Loucy (cell line): ENCODE measurements at regions not wholly inside any gene's neighbourhood (a gene's known extent, or its start where the extent isn't known, plus 50 kb on each side); places are given as distances from the start of the nearest gene placed in this dataset.

ENCODE experiments used
- H2AFZ ChIP-seq: fragments of 200-600 bp; sonication (generic); 2 replicates; pipeline ENCODE4 v1.6.0; 2016; ENCODE audit warnings: antibody characterized with exemption, mild to moderate bottlenecking, low read length, moderate library complexity
- H3F3A ChIP-seq: fragments of 200-600 bp; 2 replicates; pipeline ENCODE4 v1.6.0; 2016; ENCODE audit warnings: antibody characterized with exemption, low read depth, mild to moderate bottlenecking
- H3K27me3 ChIP-seq: fragments of 200-600 bp; sonication (generic); 2 replicates; pipeline ENCODE4 v1.6.1; 2014; ENCODE audit warnings: low read length, mild to moderate bottlenecking; ENCODE audit not compliant: insufficient read depth, poor library complexity, severe bottlenecking
- H3K36me3 ChIP-seq: fragments of 200-600 bp; sonication (generic); 2 replicates; pipeline ENCODE4 v1.6.1; 2016; ENCODE audit warnings: low read length; ENCODE audit not compliant: insufficient read depth
- H3K4me1 ChIP-seq: fragments of 200-600 bp; sonication (generic); 2 replicates; pipeline ENCODE4 v1.5.1; 2014; ENCODE audit warnings: low read length, mild to moderate bottlenecking; ENCODE audit not compliant: insufficient read depth, poor library complexity, severe bottlenecking
- H3K4me2 ChIP-seq: fragments of 200-600 bp; sonication (generic); 2 replicates; pipeline ENCODE4 v1.6.0; 2014; ENCODE audit warnings: antibody characterized with exemption, low read length, low read depth, mild to moderate bottlenecking; ENCODE audit not compliant: poor library complexity, severe bottlenecking
- H3K4me3 ChIP-seq: fragments of 200-600 bp; sonication (generic); 2 replicates; pipeline ENCODE4 v1.5.1; 2014; ENCODE audit warnings: low read length, mild to moderate bottlenecking, mixed read lengths; ENCODE audit not compliant: poor library complexity, severe bottlenecking
- H3K79me2 ChIP-seq: fragments of 200-600 bp; sonication (generic); 2 replicates; pipeline ENCODE4 v1.6.1; 2014; ENCODE audit warnings: low read length; ENCODE audit not compliant: insufficient read depth
- H3K9ac ChIP-seq: fragments of 200-600 bp; sonication (generic); 2 replicates; pipeline ENCODE4 v1.6.0; 2014; ENCODE audit warnings: mild to moderate bottlenecking, low read depth, low read length, moderate library complexity; ENCODE audit not compliant: poor library complexity, severe bottlenecking
- H3K9me2 ChIP-seq: fragments of 200-600 bp; sonication (generic); replicated peaks from 2 replicates; pipeline ENCODE4 v1.6.1; 2016; ENCODE audit warnings: low read depth, low read length, mixed read lengths
- H3K9me3 ChIP-seq: fragments of 200-600 bp; sonication (generic); 2 replicates; pipeline ENCODE4 v1.6.1; 2014; ENCODE audit warnings: mild to moderate bottlenecking, antibody characterized with exemption, low read length, low read depth; ENCODE audit not compliant: insufficient read depth
- H4K20me1 ChIP-seq: fragments of 200-600 bp; sonication (generic); 2 replicates; pipeline ENCODE4 v1.6.0; 2014; ENCODE audit warnings: antibody characterized with exemption, low read length, mild to moderate bottlenecking; ENCODE audit not compliant: insufficient read depth, poor library complexity, severe bottlenecking
- CTCF ChIP-seq: fragments of 200-600 bp; sonication (generic); conservative IDR thresholded peaks from 2 replicates; pipeline ENCODE4 v1.5.1; 2014; ENCODE audit warnings: mild to moderate bottlenecking, antibody characterized with exemption, low read length
- EZH2phosphoT487 ChIP-seq: fragments of 200-600 bp; IDR thresholded peaks from 2 replicates; pipeline ENCODE4 v1.6.1; 2018; ENCODE audit warnings: antibody characterized with exemption, mild to moderate bottlenecking, moderate library complexity, borderline replicate concordance

GRCh38 chr13:74904556-74904955 is 577.4 kb downstream of the TBC1D4 start:
- no peaks in the 10 kb centered on the region for H3K4me1 ChIP-seq
- no peaks in the 10 kb centered on the region for H3K79me2 ChIP-seq
- no peak overlapping the region for H2AFZ ChIP-seq

DNA sequence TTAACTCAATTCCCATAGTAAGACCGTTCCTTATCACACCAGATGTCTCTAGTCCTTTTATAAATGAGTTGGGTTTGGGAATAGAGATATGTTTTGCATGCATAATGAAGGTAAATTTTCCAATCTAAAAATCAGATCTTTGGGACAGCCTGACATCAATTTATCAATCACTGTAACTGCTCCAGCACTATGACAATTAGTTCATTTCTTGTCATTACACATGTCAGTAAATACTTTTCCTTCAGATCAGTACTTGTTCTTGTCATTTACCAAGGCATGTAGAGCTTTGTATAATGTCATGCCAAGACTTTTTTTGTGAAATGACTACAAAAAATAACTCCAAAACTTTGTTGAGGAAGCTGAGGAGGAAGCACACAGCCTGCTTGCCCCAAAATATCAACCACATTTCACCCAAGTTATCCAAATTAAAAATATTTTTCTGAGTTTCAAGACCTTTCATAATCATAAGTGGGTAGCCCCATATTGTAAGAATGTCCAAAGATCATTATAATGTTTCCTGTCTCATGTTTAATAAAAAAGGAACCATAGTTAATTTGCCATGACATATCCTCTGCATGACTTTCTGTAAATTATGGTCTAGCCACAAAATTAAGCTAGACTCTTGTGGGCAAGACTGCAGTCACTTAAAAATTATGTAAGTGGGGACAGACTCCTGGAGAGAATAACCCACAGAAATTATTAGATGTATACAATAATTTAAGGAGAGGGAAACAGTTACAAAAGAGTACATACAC is 586.8 kb downstream of the TBC1D4 start:
- no peaks in the 10 kb centered on the region for H3K27me3 ChIP-seq
- no peak overlapping the region for H3K4me2 ChIP-seq
- no peaks in the 10 kb centered on the region for H3K36me3 ChIP-seq
- no peak overlapping the region for H3K9ac ChIP-seq
- no peaks in the 10 kb centered on the region for H3K79me2 ChIP-seq
- no peaks in the 10 kb centered on the region for H4K20me1 ChIP-seq
- no peak overlapping the region for H3K4me3 ChIP-seq
- no peak overlapping the region for H2AFZ ChIP-seq
- TF ChIP-seq EZH2phosphoT487 (no peak), CTCF (no peak)
- H3F3A ChIP-seq, result no peaks in the 10 kb centered on the region
- H3K9me2 ChIP-seq, result no peaks in the 10 kb centered on the region
- H3K4me1 ChIP-seq, result no peaks in the 10 kb centered on the region
- H3K9me3 ChIP-seq, result no peaks in the 10 kb centered on the region

More at GRCh38 chr13:74904556-74904955, 577.4 kb downstream of the TBC1D4 start:
- Histone ChIP-seq H3K9ac (no peak overlapping the region), H4K20me1 (no peaks in the 10 kb centered on the region), H3K9me3 (no peaks in the 10 kb centered on the region), H3F3A (no peaks in the 10 kb centered on the region), H3K27me3 (no peaks in the 10 kb centered on the region), H3K4me3 (no peak overlapping the region), H3K36me3 (no peaks in the 10 kb centered on the region), H3K9me2 (no peaks in the 10 kb centered on the region), H3K4me2 (no peak overlapping the region)
- TF ChIP-seq CTCF (no peak), EZH2phosphoT487 (no peak)

- no peak overlapping the region for H3K4me3 ChIP-seq
- no peaks in the 10 kb centered on the region for H3K4me1 ChIP-seq
- H2AFZ ChIP-seq, result no peak overlapping the region
- H3K79me2 ChIP-seq, result no peaks in the 10 kb centered on the region
- no peaks in the 10 kb centered on the region for H3F3A ChIP-seq
- no peaks in the 10 kb centered on the region for H3K9me3 ChIP-seq
- no peak overlapping the region for H3K4me2 ChIP-seq
- H3K9me2 ChIP-seq, result no peaks in the 10 kb centered on the region
- TF ChIP-seq EZH2phosphoT487 (no peak), CTCF (no peak)
- no peaks in the 10 kb centered on the region for H3K27me3 ChIP-seq
- H3K36me3 ChIP-seq, result no peaks in the 10 kb centered on the region
- no peaks in the 10 kb centered on the region for H4K20me1 ChIP-seq
- no peak overlapping the region for H3K9ac ChIP-seq
These were observed 589.9 kb downstream of the TBC1D4 start for GRCh38 chr13:74892096-74892495.
